ENCODE measurements at regions not wholly inside any gene's neighbourhood (a gene's known extent, or its start where the extent isn't known, plus 50 kb on each side); places are given as distances from the start of the nearest gene placed in this dataset.

GRCh38 chr5:175107028-175107588 lies 336.9 kb downstream of the DRD1 start:
- ChIA-PET POLR2A (ENCODE audit: low non-redundant PET) (no interaction called here), CTCF (no interaction called here)
- no peak for DNase-seq (ENCODE audit: low spot score)
- H3K4me1 ChIP-seq (ENCODE audit: insufficient read depth, low read length, poor library complexity, severe bottlenecking) = no peaks in the 10 kb centered on the region
- TF ChIP-seq CTCF (conservative IDR thresholded peaks at IDR 0.05; ENCODE audit: low read depth, low read length) (no peak), EZH2 (IDR thresholded peaks at IDR 0.05; ENCODE audit: borderline replicate concordance, low read depth, low read length, poor library complexity, severe bottlenecking) (no peak)
- H3K27ac ChIP-seq (ENCODE audit: low read depth, low read length, poor library complexity, severe bottlenecking) = no peak overlapping the region
- intact Hi-C loops (cut with micrococcal nuclease; ENCODE audit: unreplicated experiment) = no loop called here
- H3K27me3 ChIP-seq (replicated peaks; ENCODE audit: insufficient read depth, low read depth, low read length, poor library complexity) = peaks cover 4% of the 10 kb centered on the region
- no peaks in the 10 kb centered on the region for H3K36me3 ChIP-seq (ENCODE audit: insufficient read depth, low read length, poor library complexity, severe bottlenecking)
- H3K9me3 ChIP-seq (ENCODE audit: low read depth, low read length, poor library complexity, severe bottlenecking) = no peaks in the 10 kb centered on the region
- BruUV-seq (replicated peaks) = no TSS peak
- H3K4me3 ChIP-seq (ENCODE audit: low read depth, low read length, poor library complexity, severe bottlenecking) = no peak overlapping the region

GRCh38 chr5:175104677-175105076 lies 339.3 kb downstream of the DRD1 start:
- no peaks in the 10 kb centered on the region for H3K27me3 ChIP-seq (replicated peaks; ENCODE audit: insufficient read depth, low read depth, low read length, poor library complexity)
- intact Hi-C loops (cut with micrococcal nuclease; ENCODE audit: unreplicated experiment) = no loop called here
- no TSS peak for BruUV-seq (replicated peaks)
- H3K27ac ChIP-seq (ENCODE audit: low read depth, low read length, poor library complexity, severe bottlenecking) = no peak overlapping the region
- no peak for DNase-seq (ENCODE audit: low spot score)
- TF ChIP-seq EZH2 (IDR thresholded peaks at IDR 0.05; ENCODE audit: borderline replicate concordance, low read depth, low read length, poor library complexity, severe bottlenecking) (no peak), CTCF (conservative IDR thresholded peaks at IDR 0.05; ENCODE audit: low read depth, low read length) (no peak)
- POLR2A ChIA-PET (ENCODE audit: low non-redundant PET) = no interaction called here
- H3K36me3 ChIP-seq (ENCODE audit: insufficient read depth, low read length, poor library complexity, severe bottlenecking) = no peaks in the 10 kb centered on the region
- H3K4me3 ChIP-seq (ENCODE audit: low read depth, low read length, poor library complexity, severe bottlenecking) = no peak overlapping the region
- H3K4me1 ChIP-seq (ENCODE audit: insufficient read depth, low read length, poor library complexity, severe bottlenecking) = no peaks in the 10 kb centered on the region
- CTCF ChIA-PET = no interaction called here
- H3K9me3 ChIP-seq (ENCODE audit: low read depth, low read length, poor library complexity, severe bottlenecking) = no peaks in the 10 kb centered on the region

- Histone ChIP-seq H3K27ac (ENCODE audit: low read depth, low read length, poor library complexity, severe bottlenecking) (no peak overlapping the region), H3K27me3 (replicated peaks; ENCODE audit: insufficient read depth, low read depth, low read length, poor library complexity) (no peaks in the 10 kb centered on the region), H3K4me1 (ENCODE audit: insufficient read depth, low read length, poor library complexity, severe bottlenecking) (no peaks in the 10 kb centered on the region), H3K36me3 (ENCODE audit: insufficient read depth, low read length, poor library complexity, severe bottlenecking) (no peaks in the 10 kb centered on the region), H3K4me3 (ENCODE audit: low read depth, low read length, poor library complexity, severe bottlenecking) (no peak overlapping the region), H3K9me3 (ENCODE audit: low read depth, low read length, poor library complexity, severe bottlenecking) (no peaks in the 10 kb centered on the region)
- no peak for TF ChIP-seq EZH2 (IDR thresholded peaks at IDR 0.05; ENCODE audit: borderline replicate concordance, low read depth, low read length, poor library complexity, severe bottlenecking)
- TF ChIP-seq CTCF (conservative IDR thresholded peaks at IDR 0.05; ENCODE audit: low read depth, low read length) = no peak
- BruUV-seq (replicated peaks) = no TSS peak
- POLR2A ChIA-PET (ENCODE audit: low non-redundant PET) = no interaction called here
- DNase-seq (ENCODE audit: low spot score) = no peak
- CTCF ChIA-PET = no interaction called here
- intact Hi-C loops (cut with micrococcal nuclease; ENCODE audit: unreplicated experiment) = no loop called here
Measured at GRCh38 chr5:175103746-175104145, 340.2 kb downstream of the DRD1 start.

All from A673 (cell line).